ENCODE measurements at regions not wholly inside any gene's neighbourhood (a gene's known extent, or its start where the extent isn't known, plus 50 kb on each side); places are given as distances from the start of the nearest gene placed in this dataset.

GRCh38 chr4:119873132-119873531 is 193.5 kb downstream of the MAD2L1 start:
- Mint-ChIP-seq H3K9me3 (no peaks in the 10 kb centered on the region), H3K27ac (no peak overlapping the region), H3K36me3 (peaks cover 1% of the 10 kb centered on the region), H3K4me3 (no peak overlapping the region), H3K4me1 (no peaks in the 10 kb centered on the region), H3K27me3 (peaks cover 2% of the 10 kb centered on the region)

- Mint-ChIP-seq H3K4me1 (no peaks in the 10 kb centered on the region), H3K36me3 (peaks cover 3% of the 10 kb centered on the region), H3K27me3 (peaks cover 2% of the 10 kb centered on the region), H3K27ac (no peak overlapping the region), H3K4me3 (no peak overlapping the region), H3K9me3 (no peaks in the 10 kb centered on the region)
Measured at GRCh38 chr4:119872371-119873016, 194.2 kb downstream of the MAD2L1 start.

- Mint-ChIP-seq H3K27me3 (peaks cover 2% of the 10 kb centered on the region), H3K36me3 (peaks cover 3% of the 10 kb centered on the region), H3K4me3 (no peak overlapping the region), H3K27ac (no peak overlapping the region), H3K9me3 (no peaks in the 10 kb centered on the region), H3K4me1 (no peaks in the 10 kb centered on the region)
Measured at GRCh38 chr4:119870856-119871255, 195.8 kb downstream of the MAD2L1 start.

GRCh38 chr4:119865789-119866188 is 200.9 kb downstream of the MAD2L1 start:
- Mint-ChIP-seq H3K27ac (no peak overlapping the region), H3K27me3 (no peaks in the 10 kb centered on the region), H3K4me1 (no peaks in the 10 kb centered on the region), H3K4me3 (no peak overlapping the region), H3K9me3 (no peaks in the 10 kb centered on the region), H3K36me3 (peaks cover 3% of the 10 kb centered on the region)

GRCh38 chr4:119865389-119865788 is 201.3 kb downstream of the MAD2L1 start:
- Mint-ChIP-seq H3K4me1 (no peaks in the 10 kb centered on the region), H3K9me3 (no peaks in the 10 kb centered on the region), H3K27me3 (no peaks in the 10 kb centered on the region), H3K36me3 (peaks cover 3% of the 10 kb centered on the region), H3K4me3 (no peak overlapping the region), H3K27ac (no peak overlapping the region)

GRCh38 chr4:119861731-119862130 is 204.9 kb downstream of the MAD2L1 start:
- no peak overlapping the region for H3K27ac Mint-ChIP-seq
- no peaks in the 10 kb centered on the region for H3K4me1 Mint-ChIP-seq
- H3K9me3 Mint-ChIP-seq, result no peaks in the 10 kb centered on the region
- H3K4me3 Mint-ChIP-seq, result no peak overlapping the region
- no peaks in the 10 kb centered on the region for H3K36me3 Mint-ChIP-seq
- H3K27me3 Mint-ChIP-seq, result no peaks in the 10 kb centered on the region

GRCh38 chr4:119858176-119858575 is 208.5 kb downstream of the MAD2L1 start:
- Mint-ChIP-seq H3K27me3 (no peaks in the 10 kb centered on the region), H3K4me3 (no peak overlapping the region), H3K9me3 (peaks cover 0 to 2% (median 0%) of the 10 kb centered on the region in 3 donors), H3K27ac (no peak overlapping the region), H3K4me1 (no peaks in the 10 kb centered on the region), H3K36me3 (no peaks in the 10 kb centered on the region)

- Mint-ChIP-seq H3K27me3 (no peaks in the 10 kb centered on the region), H3K4me3 (no peak overlapping the region), H3K9me3 (peaks cover 0 to 2% (median 0%) of the 10 kb centered on the region in 3 donors), H3K4me1 (no peaks in the 10 kb centered on the region), H3K27ac (no peak overlapping the region), H3K36me3 (peaks cover 2% of the 10 kb centered on the region)
Measured at GRCh38 chr4:119854364-119854763, 212.3 kb downstream of the MAD2L1 start.

GRCh38 chr4:119851649-119852048 is 215.0 kb downstream of the MAD2L1 start:
- Mint-ChIP-seq H3K9me3 (peaks cover 0 to 2% (median 1%) of the 10 kb centered on the region in 3 donors), H3K4me3 (no peak overlapping the region), H3K36me3 (peaks cover 2% of the 10 kb centered on the region), H3K27me3 (no peaks in the 10 kb centered on the region), H3K27ac (no peak overlapping the region), H3K4me1 (no peaks in the 10 kb centered on the region)

- Mint-ChIP-seq H3K27ac (no peak overlapping the region), H3K4me3 (no peak overlapping the region), H3K36me3 (no peaks in the 10 kb centered on the region), H3K27me3 (no peaks in the 10 kb centered on the region), H3K9me3 (peaks cover 0 to 14% (median 4%) of the 10 kb centered on the region in 3 donors), H3K4me1 (no peaks in the 10 kb centered on the region)
Measured at GRCh38 chr4:119841361-119841760, 212.8 kb upstream of the PDE5A start.

GRCh38 chr4:119835613-119835910 is 207.0 kb upstream of the PDE5A start:
- peaks cover 0 to 14% (median 6%) of the 10 kb centered on the region in 3 donors for H3K9me3 Mint-ChIP-seq
- H3K4me3 Mint-ChIP-seq, result no peak overlapping the region
- peaks cover 2% of the 10 kb centered on the region for H3K27me3 Mint-ChIP-seq
- H3K4me1 Mint-ChIP-seq, result no peaks in the 10 kb centered on the region
- H3K27ac Mint-ChIP-seq, result no peak overlapping the region
- no peaks in the 10 kb centered on the region for H3K36me3 Mint-ChIP-seq

- H3K27me3 Mint-ChIP-seq, result peaks cover 2% of the 10 kb centered on the region
- H3K36me3 Mint-ChIP-seq, result no peaks in the 10 kb centered on the region
- H3K4me3 Mint-ChIP-seq, result no peak overlapping the region
- peaks cover 0 to 14% (median 6%) of the 10 kb centered on the region in 3 donors for H3K9me3 Mint-ChIP-seq
- no peaks in the 10 kb centered on the region for H3K4me1 Mint-ChIP-seq
- no peak overlapping the region for H3K27ac Mint-ChIP-seq
Measured at GRCh38 chr4:119834906-119835612, 206.5 kb upstream of the PDE5A start.

GRCh38 chr4:119833611-119834010 is 205.0 kb upstream of the PDE5A start:
- H3K27me3 Mint-ChIP-seq, result peaks cover 2% of the 10 kb centered on the region
- H3K36me3 Mint-ChIP-seq, result no peaks in the 10 kb centered on the region
- no peak overlapping the region for H3K4me3 Mint-ChIP-seq
- H3K9me3 Mint-ChIP-seq, result peaks cover 0 to 11% (median 6%) of the 10 kb centered on the region in 3 donors
- no peak overlapping the region for H3K27ac Mint-ChIP-seq
- no peaks in the 10 kb centered on the region for H3K4me1 Mint-ChIP-seq

GRCh38 chr4:119832776-119833175 is 204.2 kb upstream of the PDE5A start:
- H3K27ac Mint-ChIP-seq, result no peak overlapping the region
- no peaks in the 10 kb centered on the region for H3K4me1 Mint-ChIP-seq
- H3K4me3 Mint-ChIP-seq, result no peak overlapping the region
- H3K27me3 Mint-ChIP-seq, result peaks cover 2% of the 10 kb centered on the region
- peaks cover 0 to 10% (median 6%) of the 10 kb centered on the region in 3 donors for H3K9me3 Mint-ChIP-seq
- H3K36me3 Mint-ChIP-seq, result no peaks in the 10 kb centered on the region

- peaks cover 2% of the 10 kb centered on the region for H3K27me3 Mint-ChIP-seq
- H3K4me1 Mint-ChIP-seq, result no peaks in the 10 kb centered on the region
- no peaks in the 10 kb centered on the region for H3K36me3 Mint-ChIP-seq
- H3K4me3 Mint-ChIP-seq, result no peak overlapping the region
- H3K27ac Mint-ChIP-seq, result no peak overlapping the region
- peaks cover 3 to 12% (median 3%) of the 10 kb centered on the region in 3 donors for H3K9me3 Mint-ChIP-seq
Measured at GRCh38 chr4:119829326-119829725, 200.7 kb upstream of the PDE5A start.

GRCh38 chr4:119825696-119826095 is 197.1 kb upstream of the PDE5A start:
- Mint-ChIP-seq H3K27ac (no peak overlapping the region), H3K4me1 (no peaks in the 10 kb centered on the region), H3K27me3 (no peaks in the 10 kb centered on the region), H3K4me3 (no peak overlapping the region), H3K36me3 (no peaks in the 10 kb centered on the region), H3K9me3 (peaks cover 0 to 12% (median 3%) of the 10 kb centered on the region in 3 donors)

Data from IgD-negative memory B cell (primary cell).